Jurkat, Clone E6-1 (cell line): ENCODE measurements at regions not wholly inside any gene's neighbourhood (a gene's known extent, or its start where the extent isn't known, plus 50 kb on each side); places are given as distances from the start of the nearest gene placed in this dataset.

ENCODE experiments used
- DNase-seq: peaks from one replicate; pipeline ENCODE4 v3.0.0-alpha.2; 2011; ENCODE audit warnings: low read depth, low spot score
- H3K4me3 ChIP-seq: 2 replicates; pipeline ENCODE4 v1.5.1; 2011; ENCODE audit warnings: mild to moderate bottlenecking, low read length, control low read depth, moderate library complexity

GRCh38 chr4:82046796-82047195 lies 327.0 kb downstream of the HNRNPD start:
- no peak for DNase-seq
- H3K4me3 ChIP-seq = no peak overlapping the region

- no peak overlapping the region for H3K4me3 ChIP-seq
- DNase-seq = no peak
Observed at GRCh38 chr4:82045267-82045666, 328.5 kb downstream of the HNRNPD start.

GRCh38 chr4:82044141-82044993 lies 329.4 kb downstream of the HNRNPD start:
- DNase-seq = no peak
- no peak overlapping the region for H3K4me3 ChIP-seq

- no peak overlapping the region for H3K4me3 ChIP-seq
- no peak for DNase-seq
Observed at GRCh38 chr4:82043809-82044137, 330.0 kb downstream of the HNRNPD start.

- DNase-seq = no peak
- no peak overlapping the region for H3K4me3 ChIP-seq
Observed at GRCh38 chr4:82043081-82043808, 330.5 kb downstream of the HNRNPD start.

GRCh38 chr4:82042042-82042441 lies 331.7 kb downstream of the HNRNPD start:
- H3K4me3 ChIP-seq = no peak overlapping the region

GRCh38 chr4:82038936-82039335 lies 334.9 kb downstream of the HNRNPD start:
- H3K4me3 ChIP-seq = no peak overlapping the region
- no peak for DNase-seq

More at GRCh38 chr4:82042042-82042441, 331.7 kb downstream of the HNRNPD start:
- no peak for DNase-seq

- DNase-seq = no peak
- no peak overlapping the region for H3K4me3 ChIP-seq
Observed at GRCh38 chr4:82036181-82036580, 337.6 kb downstream of the HNRNPD start.

GRCh38 chr4:82034878-82035277 lies 338.9 kb downstream of the HNRNPD start:
- no peak overlapping the region for H3K4me3 ChIP-seq
- no peak for DNase-seq

GRCh38 chr4:82033862-82034261 lies 339.9 kb downstream of the HNRNPD start:
- no peak for DNase-seq

GRCh38 chr4:82031376-82031927 lies 342.3 kb downstream of the HNRNPD start:
- no peak overlapping the region for H3K4me3 ChIP-seq
- DNase-seq = no peak

More at GRCh38 chr4:82033862-82034261, 339.9 kb downstream of the HNRNPD start:
- H3K4me3 ChIP-seq = no peak overlapping the region

- DNase-seq = peak; percentile 39
- H3K4me3 ChIP-seq = no peak overlapping the region
Observed at GRCh38 chr4:82017680-82018079, 356.1 kb downstream of the HNRNPD start.

- H3K4me3 ChIP-seq = no peak overlapping the region
- no peak for DNase-seq
Observed at GRCh38 chr4:82005158-82005557, 368.6 kb downstream of the HNRNPD start.

- H3K4me3 ChIP-seq = no peak overlapping the region
- DNase-seq = no peak
Observed at GRCh38 chr4:81997313-81997712, 376.5 kb downstream of the HNRNPD start.

GRCh38 chr4:81990898-81991297 lies 382.9 kb downstream of the HNRNPD start:
- no peak for DNase-seq
- no peak overlapping the region for H3K4me3 ChIP-seq

GRCh38 chr4:81990211-81990610 lies 383.6 kb downstream of the HNRNPD start:
- no peak overlapping the region for H3K4me3 ChIP-seq
- no peak for DNase-seq

GRCh38 chr4:81989202-81989601 lies 384.6 kb downstream of the HNRNPD start:
- no peak for DNase-seq
- H3K4me3 ChIP-seq = no peak overlapping the region

- no peak overlapping the region for H3K4me3 ChIP-seq
- DNase-seq = no peak
Observed at GRCh38 chr4:81988178-81988577, 385.6 kb downstream of the HNRNPD start.

- DNase-seq = no peak
- H3K4me3 ChIP-seq = no peak overlapping the region
Observed at GRCh38 chr4:81984746-81985145, 389.0 kb downstream of the HNRNPD start.

GRCh38 chr4:81982846-81983540 lies 390.8 kb downstream of the HNRNPD start:
- H3K4me3 ChIP-seq = no peak overlapping the region
- DNase-seq = no peak
